HG02798 (cell line): ENCODE measurements at regions not wholly inside any gene's neighbourhood (a gene's known extent, or its start where the extent isn't known, plus 50 kb on each side); places are given as distances from the start of the nearest gene placed in this dataset.
"Not testable (repeated sequence)": the region's sequence is repeated elsewhere in the genome, so short reads cannot be mapped to it uniquely, and the experiment has no call there.

Source experiments
- ATAC-seq: cut with Tn5 transposase; IDR thresholded peaks from one replicate; pipeline ENCODE4 v1.9.1; 2021; ENCODE audit warnings: mild to moderate bottlenecking; ENCODE audit not compliant: unreplicated experiment, poor library complexity

DNA sequence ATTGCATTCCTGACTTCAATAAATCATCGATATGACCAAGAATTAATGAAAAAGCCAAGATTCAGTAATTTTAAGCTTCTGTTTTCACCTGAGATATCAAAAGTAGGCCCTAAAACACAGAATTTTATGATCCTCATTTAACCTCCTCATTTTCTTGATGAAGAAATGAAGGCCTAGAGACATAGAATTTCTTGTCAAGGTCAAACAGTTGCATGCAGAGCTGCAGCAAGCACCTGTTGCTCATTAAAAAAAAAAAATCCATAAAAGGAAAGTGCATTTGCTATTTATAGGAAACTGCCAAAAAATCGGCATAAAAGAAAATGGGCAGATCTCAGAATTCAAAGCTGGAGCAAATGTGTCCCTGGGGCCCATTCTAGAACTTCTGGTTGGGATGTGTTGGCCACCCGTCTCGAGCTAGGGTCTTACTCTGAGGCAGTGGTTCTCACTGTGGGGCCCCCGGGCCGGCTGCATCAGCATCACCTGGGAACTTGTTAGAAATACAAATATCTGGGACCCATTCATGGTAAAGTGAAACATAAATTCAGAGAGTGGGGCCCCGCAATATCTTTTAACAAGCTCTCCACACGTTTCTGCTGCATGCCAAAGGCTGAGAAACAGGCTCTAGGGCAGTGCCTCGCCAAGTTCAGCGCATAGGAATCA lies 224.7 kb upstream of the UBL3 start:
- ATAC-seq: no peak

DNA sequence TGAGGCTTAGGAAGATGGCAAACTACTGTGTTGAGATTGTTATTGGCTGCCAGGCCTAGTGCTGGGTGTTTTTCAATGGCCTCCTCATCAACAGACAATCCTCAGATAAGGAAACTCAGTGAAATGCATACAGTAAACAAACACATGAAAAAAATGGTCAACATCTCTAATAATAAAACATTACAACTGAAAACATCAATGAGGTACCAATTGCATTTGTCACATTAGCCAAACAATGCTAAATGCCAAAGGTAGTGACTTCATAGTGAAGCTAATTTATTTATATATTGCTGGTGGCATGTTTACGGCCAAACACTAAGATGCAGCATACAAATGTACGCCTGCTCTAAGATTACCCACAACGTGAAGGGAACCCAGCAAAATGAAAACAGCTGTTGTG lies 224.0 kb upstream of the UBL3 start:
- ATAC-seq: no peak

DNA sequence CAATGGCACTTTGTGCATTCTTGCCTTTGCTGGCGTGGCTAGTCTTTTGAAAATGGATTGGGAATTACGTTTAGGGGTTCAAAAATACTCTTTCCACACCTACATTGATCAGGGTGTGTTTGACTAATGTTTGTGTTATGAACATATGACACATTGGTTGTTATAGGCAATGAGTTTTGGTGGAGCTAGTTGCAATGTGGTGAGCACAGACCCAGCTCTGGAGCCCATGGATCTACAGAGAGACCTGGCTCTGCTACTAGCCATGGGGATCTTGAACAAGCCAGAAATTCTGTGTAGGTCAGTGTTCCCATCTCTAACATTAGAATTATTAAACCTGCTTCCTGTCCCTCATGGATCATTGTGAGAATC lies 222.4 kb upstream of the UBL3 start:
- ATAC-seq: no peak

DNA sequence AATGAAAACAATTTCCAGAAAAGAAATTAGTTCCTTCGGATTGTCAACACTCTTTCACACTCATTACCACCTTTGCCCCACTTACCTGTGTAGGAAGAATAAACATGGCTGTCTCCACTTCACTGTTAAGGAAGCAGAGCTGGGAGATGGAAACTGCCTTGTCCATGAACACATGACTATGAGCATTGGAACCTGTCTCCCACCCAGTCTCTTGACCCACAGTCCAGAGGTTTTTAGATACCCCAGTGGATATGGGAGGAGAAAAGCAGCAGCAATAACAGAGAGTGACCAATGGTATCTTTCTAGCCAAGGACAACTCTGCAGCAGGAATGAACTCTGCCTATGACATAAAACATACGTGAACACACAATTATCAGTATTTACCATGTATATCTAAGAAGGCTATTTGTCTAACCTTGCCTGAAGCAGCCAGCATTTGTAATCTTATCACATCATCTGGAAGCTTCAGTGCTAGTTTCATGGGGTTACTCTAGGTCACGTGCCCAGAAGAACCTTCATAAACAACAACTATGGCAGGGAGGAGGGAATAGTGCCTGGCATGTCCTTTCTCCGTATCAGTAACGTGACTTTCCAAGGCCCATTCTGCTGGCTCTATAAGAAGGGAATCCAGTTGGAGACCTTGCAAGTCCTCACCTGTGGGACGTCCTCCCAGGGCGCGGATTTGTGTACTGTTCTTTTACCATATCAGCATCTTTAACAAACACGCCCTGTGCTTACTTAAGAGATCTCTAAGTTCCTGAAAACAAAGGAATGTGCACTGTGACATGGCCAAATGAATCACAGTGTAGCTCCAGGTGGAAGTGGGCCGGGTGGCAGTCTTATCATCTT lies 221.8 kb upstream of the UBL3 start:
- ATAC-seq: no peak

DNA sequence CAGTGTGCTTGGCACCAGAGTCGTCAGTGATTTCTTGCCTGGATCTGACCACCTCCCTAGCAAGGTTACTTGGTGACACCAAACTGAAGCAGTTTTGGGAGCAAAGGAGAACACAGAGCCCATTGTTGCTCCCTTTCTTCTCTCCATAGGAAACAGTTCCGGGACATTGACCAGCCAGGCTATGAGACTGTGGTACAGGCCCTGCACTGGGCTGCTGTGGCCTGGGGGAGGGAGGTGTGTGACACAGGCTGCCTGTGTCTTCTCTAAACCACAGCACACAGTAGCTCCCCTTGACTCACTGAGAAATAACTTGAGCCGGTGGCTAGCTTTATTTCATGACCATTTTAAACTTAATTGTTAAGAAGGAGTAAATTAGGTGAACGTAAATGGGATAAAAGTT lies 214.8 kb upstream of the UBL3 start:
- no peak for ATAC-seq

DNA sequence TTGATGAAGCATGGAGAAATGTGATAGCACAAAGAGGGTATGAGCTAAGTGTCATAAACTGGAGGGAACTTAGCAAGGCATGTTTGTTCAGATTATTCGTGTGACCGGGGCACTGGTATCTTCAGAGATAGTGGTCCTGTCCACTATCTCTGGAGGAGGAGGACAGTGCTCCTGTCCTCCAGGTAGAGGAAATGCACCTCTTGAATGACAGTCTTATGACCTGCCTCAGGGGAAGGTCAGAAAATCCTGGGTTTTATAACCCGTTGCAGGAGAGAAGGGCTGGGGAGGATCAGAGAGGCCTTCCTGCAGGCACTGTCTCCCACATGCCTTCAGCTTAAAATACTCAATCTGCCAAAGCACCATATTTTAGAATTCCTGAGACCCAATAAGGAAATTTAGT lies 213.5 kb upstream of the UBL3 start:
- ATAC-seq: no peak

DNA sequence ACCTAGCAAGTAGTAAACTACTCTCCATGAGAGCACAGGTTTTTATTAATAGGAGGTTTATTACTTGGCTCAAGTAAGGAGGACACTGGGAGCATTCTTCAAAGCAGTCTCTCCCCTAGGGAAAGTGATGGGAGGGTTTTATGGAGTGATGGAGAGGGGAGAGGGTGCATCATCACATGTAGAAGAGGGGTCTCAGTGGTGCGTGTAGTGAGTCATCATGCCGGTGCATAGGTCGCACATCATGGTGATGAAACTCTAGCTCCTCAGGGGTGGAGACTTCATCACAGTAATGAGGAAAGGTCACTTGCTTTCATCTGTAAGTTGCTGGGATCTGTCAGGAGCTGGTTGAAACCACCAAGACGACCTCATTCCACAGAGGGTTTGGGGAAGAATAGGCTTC lies 210.8 kb upstream of the UBL3 start:
- no peak for ATAC-seq

DNA sequence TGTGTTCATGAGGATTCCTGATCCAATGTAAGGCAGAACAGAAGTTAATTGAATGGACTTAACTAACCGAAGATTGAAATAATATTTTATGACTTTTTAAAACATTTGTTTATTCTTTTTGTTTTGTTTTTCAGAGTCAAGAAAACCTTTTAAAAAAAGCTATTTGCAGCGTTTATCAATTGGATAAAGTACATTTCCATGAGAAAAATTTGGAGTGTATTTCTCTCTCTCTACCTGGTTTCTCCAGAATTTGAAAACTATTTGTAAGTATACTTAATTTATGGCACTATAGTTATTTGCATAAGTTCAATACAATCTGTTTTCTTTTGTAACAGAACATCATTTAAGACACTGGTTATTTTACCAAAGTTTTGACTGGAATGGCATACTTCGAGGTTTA lies 208.0 kb upstream of the UBL3 start:
- no peak for ATAC-seq

DNA sequence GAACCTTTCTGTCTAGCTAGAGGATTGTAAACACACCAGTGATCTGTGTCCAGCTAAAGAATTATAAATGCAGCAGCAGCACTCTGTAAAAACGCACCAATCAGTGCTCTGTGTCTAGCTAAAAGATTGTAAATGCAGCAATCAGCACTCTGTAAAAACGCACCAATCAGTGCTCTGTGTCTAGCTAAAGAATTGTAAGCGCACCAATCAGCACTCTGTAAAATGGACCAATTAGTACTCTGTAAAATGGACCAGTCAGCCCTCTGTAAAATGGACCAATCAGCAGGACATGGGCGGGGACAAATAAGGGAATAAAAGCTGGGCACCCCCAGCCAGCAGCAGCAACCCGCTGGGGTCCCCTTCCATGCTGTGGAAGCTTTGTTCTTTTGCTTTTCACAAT lies 204.1 kb upstream of the UBL3 start:
- not testable (repeated sequence) for ATAC-seq

DNA sequence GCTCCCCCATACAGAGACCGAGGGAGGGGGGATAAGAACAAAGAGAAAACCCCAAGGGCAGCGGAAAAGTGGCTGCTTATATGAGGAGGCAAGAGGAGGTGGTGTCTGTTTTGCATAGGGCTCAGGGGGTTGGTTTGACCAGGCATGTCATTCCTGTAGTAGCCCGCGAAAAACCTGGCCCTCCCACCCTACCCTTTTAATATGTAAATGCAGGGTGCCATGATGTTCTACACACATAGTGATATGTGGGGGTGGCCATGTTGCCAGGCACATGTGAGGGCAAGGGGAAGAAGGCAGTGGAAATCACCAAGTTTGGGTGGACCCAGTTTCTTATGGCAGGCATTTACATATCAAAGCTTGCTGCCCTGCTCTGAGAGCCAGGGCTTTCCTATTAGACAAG lies 203.5 kb upstream of the UBL3 start:
- no peak for ATAC-seq

DNA sequence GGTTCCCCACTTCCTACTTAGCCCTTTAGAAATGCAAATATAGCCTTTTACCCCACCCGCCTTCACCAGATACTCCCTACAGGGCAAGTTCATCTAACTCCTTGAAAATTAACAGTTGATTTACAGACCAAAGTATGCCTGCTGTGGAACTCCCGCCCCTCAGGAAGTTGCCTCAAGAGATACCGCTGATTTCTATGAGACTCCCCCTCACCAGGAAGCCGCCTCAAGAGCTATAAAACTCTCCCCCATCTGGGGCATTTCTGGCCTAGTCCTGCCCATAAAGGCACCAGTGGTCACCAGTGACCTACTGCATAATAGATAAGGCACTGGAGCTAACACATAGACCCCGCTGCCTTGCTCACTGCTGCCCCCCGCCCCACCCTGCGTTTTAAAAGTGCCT lies 201.7 kb upstream of the UBL3 start:
- no peak for ATAC-seq

DNA sequence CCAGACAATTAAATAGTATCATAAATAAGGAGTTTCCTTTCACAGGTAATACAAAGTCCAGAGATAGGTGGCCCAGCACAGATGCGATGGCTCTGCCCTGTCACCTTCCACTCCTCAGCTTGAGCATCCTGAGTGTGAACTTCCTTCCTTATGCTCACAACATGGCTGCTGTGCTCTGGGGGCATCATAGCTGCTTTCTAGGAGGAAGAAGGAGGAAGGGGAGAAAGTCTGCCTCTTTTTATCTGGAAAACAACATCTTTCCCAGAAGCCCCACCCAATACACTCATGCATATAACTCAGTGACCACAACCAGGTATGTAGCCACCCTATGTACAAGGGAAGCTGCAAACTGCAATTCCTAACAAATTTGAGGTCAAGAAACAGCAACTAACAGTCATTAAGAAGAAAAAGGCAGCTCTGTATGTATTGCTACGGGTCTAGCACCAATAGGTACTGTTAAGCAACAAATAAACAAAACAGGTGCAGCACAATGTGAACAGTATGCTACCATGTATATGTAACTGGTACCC lies 201.2 kb upstream of the UBL3 start:
- ATAC-seq: no peak

DNA sequence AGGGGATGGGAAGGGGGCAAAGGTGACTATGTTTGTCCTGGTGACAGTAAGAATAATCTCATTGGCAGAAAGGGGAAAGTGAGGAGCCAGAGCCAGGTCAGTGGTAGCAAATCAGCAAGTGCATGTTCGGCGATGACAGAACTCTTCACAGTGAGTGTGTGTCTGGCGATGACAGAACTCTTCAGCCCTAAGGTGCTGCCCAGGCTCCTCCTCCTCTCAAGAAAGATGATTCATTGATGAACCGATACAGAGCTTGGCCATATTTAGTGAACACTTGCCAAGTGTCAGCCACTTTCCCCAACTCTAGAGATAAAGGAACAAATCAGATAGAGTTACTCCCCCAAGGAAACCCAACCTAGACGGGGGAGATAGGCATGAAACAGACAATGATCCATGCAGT lies 199.3 kb upstream of the UBL3 start:
- no peak for ATAC-seq

DNA sequence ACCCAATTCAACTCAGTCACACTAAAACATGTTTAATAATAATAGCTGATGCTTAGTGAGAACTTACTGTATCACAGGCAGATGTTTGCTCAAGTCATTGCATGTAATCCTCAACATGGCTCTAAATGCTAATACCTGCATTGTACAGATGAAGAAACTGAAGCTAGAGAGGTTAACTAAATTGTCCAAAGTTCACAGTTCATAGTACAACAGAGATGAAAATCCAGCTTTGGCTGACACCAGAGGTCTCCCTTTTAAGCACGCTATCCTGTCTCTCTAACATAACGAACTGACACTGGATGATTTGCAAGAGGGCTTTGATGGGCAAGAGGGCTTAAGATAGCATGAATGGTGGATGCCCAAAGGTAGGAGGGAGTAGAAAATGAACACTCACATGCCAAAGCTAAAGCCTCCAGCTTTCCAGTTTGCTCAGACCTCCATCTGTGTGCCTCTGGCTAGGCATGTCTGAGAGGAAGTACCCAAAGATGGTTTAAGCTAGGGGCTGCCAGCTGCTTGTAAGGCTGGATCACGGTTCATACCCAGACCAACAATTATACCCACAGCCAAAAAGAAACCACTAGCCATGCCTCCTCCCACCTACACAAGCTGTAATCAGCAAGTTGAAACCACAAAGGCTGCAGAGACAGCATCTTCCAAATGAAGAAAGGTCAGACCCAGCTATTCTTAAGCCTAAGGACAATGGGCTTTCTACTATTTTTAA lies 196.9 kb upstream of the UBL3 start:
- ATAC-seq: no peak

DNA sequence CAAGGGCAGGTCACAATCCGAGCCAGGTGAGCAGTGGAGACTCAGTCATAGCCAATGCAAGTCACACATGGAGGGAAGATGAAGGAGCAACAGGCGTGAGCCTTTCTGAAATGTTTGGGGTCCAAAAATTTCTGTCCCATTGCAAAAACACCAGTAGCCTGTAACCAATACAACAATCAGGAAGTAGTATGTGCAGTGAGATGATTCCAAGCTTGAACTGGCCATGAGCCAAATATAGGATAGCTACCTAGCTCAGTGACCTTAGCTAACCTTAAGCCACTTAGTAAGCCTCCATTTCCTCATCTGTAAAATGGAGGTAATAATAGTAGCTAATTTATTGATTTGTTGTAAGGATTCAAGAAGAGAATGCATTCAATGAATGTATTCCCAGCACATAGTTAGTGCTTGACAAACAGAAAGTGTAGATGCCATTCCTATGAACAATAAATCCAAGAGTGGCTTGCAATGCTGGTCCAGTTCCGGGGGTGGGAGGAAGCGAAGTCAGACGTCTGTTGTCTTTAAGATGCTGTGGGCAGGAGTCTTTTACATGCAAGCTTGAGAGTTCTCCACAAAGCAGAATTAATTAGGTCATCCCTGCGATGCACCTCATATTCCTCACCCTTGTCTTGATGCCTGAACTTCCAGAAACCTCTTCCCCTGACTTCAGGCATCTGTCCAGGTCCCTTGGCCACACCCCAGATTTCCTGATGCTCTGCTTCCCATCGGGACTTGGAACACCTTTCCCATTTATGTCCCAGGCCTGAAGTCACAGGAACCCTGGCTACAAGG lies 195.7 kb upstream of the UBL3 start:
- no peak for ATAC-seq

DNA sequence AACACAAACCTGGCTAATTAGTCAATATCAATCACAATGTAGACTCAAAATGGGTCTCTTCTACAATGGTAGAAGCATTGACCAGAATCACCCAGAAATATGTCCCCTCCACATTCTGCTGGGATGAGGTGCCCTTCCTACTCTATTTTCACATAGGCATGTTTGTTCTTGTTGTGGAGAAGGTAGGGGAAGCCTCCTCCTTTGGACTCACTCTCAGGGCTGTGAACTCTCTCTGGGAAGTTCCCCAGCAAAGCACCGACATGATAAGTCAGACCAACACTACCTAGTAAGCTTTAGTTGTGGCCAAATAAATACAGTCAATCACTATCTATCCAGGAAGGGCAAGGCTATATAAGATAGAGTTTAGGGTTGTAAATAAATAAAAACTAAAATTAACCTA lies 194.5 kb upstream of the UBL3 start:
- no peak for ATAC-seq

DNA sequence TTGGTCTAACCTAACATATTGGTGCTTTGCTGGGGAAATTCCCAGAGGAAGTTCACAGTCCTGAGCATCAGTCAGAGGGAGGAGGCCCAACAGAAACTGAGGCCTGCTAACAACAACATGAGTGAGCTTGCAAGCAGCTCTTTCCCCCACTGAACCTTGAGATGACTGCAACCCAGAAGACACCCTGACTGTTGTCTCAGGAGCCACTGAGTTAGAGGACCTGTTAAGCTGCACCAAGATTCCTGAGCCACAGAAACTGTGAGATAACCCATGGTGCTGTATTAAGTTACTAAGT lies 193.2 kb upstream of the UBL3 start:
- ATAC-seq: no peak

DNA sequence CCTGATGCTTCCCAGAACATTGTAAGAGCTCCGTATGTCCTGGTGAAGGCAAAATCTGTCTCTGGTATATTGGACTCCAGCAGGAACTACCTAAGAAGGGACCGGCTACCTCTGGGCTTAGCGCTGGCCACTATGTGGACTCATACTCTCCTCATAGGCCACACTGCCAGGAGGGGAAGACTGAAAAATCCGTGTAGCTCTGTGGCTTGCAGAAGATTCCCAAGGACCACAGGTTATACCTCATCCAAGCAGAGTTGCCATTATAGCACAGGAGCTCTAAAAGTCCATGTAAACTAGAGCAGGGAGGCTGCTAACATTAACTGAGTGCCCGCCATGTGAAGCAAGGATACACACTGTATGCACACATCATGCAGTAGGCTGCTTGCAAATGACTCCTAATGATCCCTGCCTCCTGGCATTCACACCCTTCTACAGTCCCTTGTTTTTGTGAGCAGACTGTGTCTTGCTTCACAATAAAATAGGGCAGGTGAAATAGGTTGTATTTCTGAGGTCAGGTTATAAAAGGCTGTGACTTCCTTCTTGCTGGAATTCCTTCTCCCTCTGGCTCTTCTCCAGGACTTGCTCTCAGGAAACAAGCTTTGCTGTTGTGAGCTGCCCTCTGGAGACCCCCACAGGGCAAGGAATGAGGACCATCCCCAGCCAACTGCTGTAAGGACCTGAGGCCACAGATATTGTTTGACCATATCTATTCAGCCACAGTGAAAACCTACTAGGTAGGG lies 192.6 kb upstream of the UBL3 start:
- ATAC-seq: no peak

DNA sequence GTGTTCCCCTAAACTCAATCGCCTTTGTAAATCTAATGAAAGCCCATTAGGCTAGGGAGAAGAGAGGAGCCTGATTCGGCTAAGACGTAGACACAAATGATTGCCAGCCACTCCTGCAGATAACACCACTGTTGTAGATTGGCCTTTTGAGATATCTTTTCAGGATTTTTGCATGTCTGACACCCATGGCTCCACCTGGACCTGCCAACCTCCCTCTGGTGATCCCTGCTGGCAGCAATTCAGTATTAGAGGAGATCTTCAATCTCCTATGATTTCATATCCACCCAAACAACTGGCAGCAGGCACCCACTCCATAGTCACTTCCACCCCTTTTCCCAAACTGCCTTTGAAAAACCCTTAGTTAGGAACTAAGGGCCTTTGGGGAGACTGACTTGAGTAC lies 191.9 kb upstream of the UBL3 start:
- ATAC-seq: no peak

DNA sequence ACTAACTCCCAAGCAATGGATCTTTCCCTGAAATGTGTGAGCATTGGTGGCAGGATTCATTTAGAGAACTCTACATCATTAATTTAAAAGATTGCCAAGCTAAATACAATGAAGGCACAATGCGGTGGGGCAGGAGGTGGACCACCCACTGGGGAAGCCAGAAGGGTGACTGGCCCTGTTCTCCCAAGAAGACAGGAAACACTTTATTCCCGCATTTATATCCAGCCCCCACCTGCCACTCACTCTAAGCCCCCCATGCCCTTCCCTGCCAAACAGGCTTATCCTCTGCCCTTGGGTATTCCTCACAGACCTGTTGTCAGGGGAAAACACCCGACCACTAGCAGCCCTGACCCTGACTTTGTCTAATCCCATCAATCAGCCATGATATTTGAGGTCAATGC lies 189.1 kb upstream of the UBL3 start:
- no peak for ATAC-seq
